GM18519 (cell line): ENCODE measurements at regions not wholly inside any gene's neighbourhood (a gene's known extent, or its start where the extent isn't known, plus 50 kb on each side); places are given as distances from the start of the nearest gene placed in this dataset.

Experiments used
- ATAC-seq: cut with Tn5 transposase; IDR thresholded peaks from one replicate; pipeline ENCODE4 v1.9.1; 2021; ENCODE audit warnings: mild to moderate bottlenecking, moderate library complexity; ENCODE audit not compliant: unreplicated experiment, low FRiP score

GRCh38 chr22:23522623-23523251, 57.4 kb downstream of the IGLL1 start:
- ATAC-seq, result no peak

- ATAC-seq, result no peak
Measured at GRCh38 chr22:23521441-23522113, 58.5 kb downstream of the IGLL1 start.

- no peak for ATAC-seq
Measured at GRCh38 chr22:23520863-23521440, 59.1 kb downstream of the IGLL1 start.

- ATAC-seq, result no peak
Measured at GRCh38 chr22:23519442-23520157, 60.5 kb downstream of the IGLL1 start.

GRCh38 chr22:23518376-23519187, 61.5 kb downstream of the IGLL1 start:
- no peak for ATAC-seq

GRCh38 chr22:23517804-23518375, 62.2 kb downstream of the IGLL1 start:
- ATAC-seq, result no peak

- no peak for ATAC-seq
Measured at GRCh38 chr22:23516304-23516703, 63.8 kb downstream of the IGLL1 start.

- no peak for ATAC-seq
Measured at GRCh38 chr22:23514322-23515038, 65.6 kb downstream of the IGLL1 start.

GRCh38 chr22:23513705-23514104, 66.4 kb downstream of the IGLL1 start:
- ATAC-seq, result no peak

- ATAC-seq, result no peak
Measured at GRCh38 chr22:23513133-23513532, 67.0 kb downstream of the IGLL1 start.

- no peak for ATAC-seq
Measured at GRCh38 chr22:23512721-23513120, 67.4 kb downstream of the IGLL1 start.

GRCh38 chr22:23512348-23512705, 67.8 kb downstream of the IGLL1 start:
- ATAC-seq, result no peak

- no peak for ATAC-seq
Measured at GRCh38 chr22:23511627-23512347, 68.3 kb downstream of the IGLL1 start.

- no peak for ATAC-seq
Measured at GRCh38 chr22:23509571-23510302, 70.4 kb downstream of the IGLL1 start.

GRCh38 chr22:23504516-23504915, 75.6 kb downstream of the IGLL1 start:
- no peak for ATAC-seq

GRCh38 chr22:23503736-23504440, 76.2 kb downstream of the IGLL1 start:
- no peak for ATAC-seq

GRCh38 chr22:23503142-23503541, 76.9 kb downstream of the IGLL1 start:
- ATAC-seq, result no peak

- ATAC-seq, result no peak
Measured at GRCh38 chr22:23501708-23502107, 78.4 kb downstream of the IGLL1 start.
